ENCODE measurements at regions not wholly inside any gene's neighbourhood (a gene's known extent, or its start where the extent isn't known, plus 50 kb on each side); places are given as distances from the start of the nearest gene placed in this dataset.

- TF ChIP-seq, protein P1, sequence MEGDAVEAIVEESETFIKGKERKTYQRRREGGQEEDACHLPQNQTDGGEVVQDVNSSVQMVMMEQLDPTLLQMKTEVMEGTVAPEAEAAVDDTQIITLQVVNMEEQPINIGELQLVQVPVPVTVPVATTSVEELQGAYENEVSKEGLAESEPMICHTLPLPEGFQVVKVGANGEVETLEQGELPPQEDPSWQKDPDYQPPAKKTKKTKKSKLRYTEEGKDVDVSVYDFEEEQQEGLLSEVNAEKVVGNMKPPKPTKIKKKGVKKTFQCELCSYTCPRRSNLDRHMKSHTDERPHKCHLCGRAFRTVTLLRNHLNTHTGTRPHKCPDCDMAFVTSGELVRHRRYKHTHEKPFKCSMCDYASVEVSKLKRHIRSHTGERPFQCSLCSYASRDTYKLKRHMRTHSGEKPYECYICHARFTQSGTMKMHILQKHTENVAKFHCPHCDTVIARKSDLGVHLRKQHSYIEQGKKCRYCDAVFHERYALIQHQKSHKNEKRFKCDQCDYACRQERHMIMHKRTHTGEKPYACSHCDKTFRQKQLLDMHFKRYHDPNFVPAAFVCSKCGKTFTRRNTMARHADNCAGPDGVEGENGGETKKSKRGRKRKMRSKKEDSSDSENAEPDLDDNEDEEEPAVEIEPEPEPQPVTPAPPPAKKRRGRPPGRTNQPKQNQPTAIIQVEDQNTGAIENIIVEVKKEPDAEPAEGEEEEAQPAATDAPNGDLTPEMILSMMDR (conservative IDR thresholded peaks at IDR 0.05; ENCODE audit: low read length): no peak
- no peak for TF ChIP-seq EZH2phosphoT487 (IDR thresholded peaks at IDR 0.05; ENCODE audit: borderline replicate concordance)
Measured at GRCh38 chr9:2495221-2496005, 126.2 kb upstream of the VLDLR start.

Data from Loucy (cell line).